Amniotic stem cell (primary cell): ENCODE measurements at regions not wholly inside any gene's neighbourhood (a gene's known extent, or its start where the extent isn't known, plus 50 kb on each side); places are given as distances from the start of the nearest gene placed in this dataset.
"Not testable (repeated sequence)": the region's sequence is repeated elsewhere in the genome, so short reads cannot be mapped to it uniquely, and the experiment has no call there.

Experiments
- DNase-seq: peaks from one replicate; lab custom pipeline; 2025; lab: John Stamatoyannopoulos, UW

DNA sequence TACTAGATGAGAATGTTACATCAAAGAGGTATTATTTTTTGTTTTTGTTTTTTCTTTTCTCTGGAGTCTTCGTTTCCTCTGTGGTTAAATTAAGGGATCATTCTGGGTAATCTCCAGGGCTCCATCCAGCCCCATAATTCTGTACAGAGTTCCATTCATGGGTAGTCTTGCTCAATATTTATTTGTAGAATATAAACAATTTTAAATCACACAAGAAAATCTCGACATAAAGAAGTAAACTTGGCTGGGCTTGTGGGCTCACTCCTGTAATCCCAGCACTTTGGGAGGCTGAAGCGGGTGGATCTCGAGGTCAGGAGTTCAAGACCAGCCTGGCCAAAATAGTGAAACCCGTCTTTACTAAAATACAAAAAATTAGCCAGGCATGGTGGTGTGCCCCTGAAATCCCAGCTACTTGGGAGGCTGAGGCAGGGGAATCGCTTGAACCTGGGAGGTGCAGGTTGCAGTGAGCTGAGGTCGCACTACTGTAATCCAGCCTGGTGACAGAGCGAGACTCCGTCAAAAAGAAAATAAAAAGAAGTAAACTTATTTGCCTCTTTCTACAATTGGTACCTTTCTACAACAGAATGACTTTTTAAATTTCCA lies 166.8 kb upstream of the TGFBR2 start:
- no peak for DNase-seq

DNA sequence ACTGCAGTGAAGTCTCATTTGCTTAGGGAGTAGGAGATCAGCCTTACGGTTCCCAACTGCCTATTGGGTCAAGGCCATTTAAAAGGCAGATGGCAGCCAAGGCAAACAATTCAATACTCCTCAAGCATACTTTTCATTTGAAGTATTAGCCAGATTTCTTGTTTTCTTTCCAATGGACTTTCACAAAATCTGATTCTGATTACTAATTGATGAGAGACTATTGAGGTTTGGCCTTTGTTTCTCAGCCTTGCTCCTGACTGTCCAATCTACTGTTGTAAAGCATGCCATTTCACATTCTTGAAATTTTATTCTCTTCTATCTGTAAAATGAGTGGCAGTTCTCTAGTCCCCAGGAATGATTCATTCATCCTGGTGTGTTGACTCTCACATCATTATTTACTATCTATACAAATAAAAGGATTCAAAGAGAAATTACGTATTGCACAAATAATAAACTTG lies 166.2 kb upstream of the TGFBR2 start:
- no peak for DNase-seq

DNA sequence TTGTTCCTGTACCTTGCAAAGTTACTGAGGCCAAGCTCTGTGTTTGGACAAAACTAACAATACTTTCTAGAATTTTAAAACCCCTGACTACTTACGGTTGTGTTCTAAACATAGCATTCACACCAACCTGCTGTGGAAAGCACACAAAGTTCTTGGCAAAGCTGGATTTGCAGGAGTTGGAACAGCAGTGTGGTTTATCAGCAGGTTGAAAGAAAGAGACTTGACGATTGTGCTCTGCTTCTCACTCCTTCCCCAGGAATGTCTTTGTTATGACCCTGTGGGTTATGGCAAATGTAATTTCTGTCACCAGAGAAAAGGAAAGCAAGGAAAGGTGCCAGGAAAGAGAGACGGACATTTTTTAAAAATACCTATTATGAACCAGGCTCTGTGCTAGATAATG lies 165.5 kb upstream of the TGFBR2 start:
- no peak for DNase-seq

DNA sequence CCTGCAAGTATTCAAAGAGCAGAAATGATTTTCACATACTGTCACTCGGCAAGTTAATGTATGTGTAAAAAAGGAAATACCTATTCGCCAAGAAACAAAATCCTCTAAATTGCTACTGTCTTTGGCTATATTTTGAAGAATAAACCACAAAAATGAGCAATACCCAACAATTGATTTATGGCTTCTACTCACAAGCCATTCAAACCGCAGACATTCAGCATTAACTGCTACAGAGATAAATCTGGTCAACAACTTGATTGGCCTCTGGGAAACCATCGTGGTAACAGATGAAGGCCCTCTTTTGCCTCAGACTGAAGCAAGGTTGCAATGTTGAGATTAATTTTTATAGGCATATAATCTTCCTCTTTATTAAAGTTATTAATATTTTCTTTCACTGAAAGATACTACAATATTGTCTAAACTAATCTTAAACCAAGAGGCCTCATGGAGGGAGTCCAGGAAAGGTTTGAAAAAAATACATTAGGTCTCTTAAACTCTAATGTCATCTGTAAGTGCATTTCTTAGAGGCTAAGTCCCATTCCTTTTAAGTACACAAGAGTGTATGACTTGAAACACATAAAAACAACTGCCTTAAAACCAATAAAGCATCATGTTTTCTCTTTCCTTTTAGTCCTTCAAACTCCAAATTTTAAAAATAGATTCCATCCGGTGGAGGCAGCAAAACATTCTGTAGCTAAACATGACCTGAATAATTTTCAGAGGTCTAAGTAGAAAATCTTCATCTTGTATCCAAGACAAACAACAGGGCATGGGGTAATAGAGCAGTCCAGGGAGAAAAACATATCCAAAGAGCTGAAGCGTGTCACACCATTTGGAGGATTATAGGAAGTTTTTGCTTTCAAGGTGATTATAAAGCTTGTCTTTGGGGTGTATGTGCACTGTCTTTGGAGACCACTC lies 162.4 kb upstream of the TGFBR2 start:
- DNase-seq, result no peak

DNA sequence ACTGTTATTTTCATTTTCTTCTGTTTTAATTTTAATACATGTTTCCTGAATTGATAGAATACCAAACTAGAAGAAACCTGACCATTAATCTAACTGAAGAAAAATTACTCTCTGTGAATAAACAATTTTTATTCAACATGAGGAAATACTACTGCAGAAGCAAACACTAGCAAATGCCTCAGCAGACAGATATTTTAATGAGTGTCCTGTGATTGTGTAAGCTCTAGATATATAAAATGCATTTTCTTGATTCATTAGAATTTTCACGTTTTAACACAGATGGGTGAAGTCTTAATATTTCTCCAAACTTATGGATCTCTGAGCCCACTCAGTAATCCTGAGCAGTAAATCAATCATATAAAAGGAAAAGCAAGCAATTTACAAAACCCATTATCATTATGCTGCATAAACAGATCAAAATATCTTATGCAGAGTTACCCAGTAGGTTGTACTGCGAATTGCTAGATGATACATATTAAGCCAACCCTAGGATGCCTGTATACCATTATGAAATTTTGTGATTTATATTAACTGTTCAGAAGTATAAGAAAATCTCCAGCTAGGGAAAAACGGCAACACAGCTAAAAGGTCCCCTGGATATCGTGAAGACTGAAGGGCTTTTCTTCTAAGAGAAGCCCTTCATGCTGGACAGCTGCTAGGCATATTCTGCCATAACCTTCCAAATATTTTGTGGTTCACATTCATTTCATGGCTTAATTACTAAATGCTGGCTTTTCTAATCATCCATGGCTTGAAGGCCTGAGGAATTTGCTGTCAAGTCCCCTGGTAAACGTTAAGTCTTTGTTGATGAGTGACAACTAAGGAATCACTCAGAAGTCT lies 157.7 kb upstream of the TGFBR2 start:
- no peak for DNase-seq

DNA sequence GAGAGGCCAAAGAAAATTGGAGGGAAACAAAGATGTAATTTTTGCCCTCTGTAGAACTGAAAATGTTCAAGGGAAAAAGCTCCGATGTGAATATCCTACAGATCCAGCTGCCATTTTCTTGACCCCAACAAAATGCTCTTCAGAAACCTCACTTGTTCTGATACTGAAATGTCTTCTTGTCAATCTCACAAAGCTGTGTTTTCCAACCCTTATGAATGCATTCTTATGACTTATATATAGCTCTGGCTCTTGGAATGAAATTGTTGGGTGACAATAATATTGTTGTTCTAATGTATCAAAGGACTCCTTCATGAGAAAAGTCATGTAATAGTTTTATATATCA lies 157.1 kb upstream of the TGFBR2 start:
- no peak for DNase-seq

DNA sequence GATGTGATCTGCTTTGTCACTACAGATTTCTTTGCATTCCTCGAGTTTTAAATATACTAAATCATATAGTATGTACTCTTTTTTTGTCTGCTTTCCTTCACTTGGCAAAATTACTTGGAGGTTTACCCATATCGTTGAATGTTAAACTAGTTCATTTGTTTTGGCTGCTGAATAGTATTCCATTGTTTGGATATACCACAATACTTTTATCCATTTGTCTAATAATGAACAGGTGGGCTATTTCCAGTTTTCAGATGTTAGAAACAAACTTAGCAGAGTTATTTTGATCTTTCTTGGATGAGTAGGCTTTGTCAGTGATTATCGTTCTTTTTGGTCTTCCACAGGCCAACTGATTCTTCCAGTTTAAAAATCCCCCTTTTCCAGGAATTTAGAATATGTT lies 154.0 kb upstream of the TGFBR2 start:
- no peak for DNase-seq

DNA sequence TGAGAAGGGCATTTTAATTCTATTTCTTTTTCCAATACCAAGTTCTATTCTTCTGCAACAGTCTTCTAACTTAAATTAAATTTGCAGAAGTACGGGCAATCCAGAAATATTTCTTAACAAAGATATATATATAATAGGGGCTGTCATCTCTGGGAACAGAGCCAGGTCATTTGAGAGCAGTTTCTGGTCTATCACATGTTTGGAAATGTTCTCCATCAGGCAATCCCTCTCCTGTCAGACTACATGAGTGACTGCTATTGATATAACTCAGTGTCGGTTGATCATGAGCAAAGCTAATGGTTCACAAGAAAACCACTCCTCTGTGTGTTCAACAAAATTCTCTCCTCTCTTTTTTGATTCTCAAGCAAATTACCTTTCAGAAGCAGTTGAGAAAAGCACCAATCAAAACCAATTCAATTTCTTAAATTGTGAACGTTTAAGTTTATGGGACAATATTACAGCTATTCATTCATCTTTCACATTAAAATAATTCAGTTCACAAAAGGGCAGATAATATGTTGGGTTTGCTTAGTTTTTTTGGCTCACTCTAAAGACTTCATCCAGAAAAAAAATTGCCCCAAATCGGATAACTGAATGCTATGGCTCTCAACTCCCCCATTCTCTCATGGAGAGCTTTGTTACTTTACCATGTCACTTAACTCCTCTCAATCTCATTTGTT lies 152.9 kb upstream of the TGFBR2 start:
- DNase-seq, result no peak

DNA sequence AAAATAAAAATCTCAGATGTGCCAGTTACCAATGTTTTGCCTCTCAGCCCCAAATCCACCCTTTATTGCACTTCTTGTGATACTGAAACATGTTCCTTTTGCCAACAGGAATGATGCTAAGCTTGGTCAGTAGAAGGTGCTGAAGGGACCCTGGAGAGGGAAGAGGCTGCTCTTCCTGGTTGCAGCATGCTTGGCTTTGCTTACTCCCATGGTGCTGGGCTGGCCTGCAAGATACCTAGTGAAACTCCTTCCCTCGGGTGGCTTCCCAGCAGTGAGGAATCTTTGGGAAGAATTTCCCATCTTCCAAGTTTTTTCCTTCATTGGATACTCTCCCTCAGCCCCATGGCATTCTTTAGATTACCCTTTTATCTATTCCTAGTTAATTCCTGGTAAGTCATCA lies 151.8 kb upstream of the TGFBR2 start:
- no peak for DNase-seq

DNA sequence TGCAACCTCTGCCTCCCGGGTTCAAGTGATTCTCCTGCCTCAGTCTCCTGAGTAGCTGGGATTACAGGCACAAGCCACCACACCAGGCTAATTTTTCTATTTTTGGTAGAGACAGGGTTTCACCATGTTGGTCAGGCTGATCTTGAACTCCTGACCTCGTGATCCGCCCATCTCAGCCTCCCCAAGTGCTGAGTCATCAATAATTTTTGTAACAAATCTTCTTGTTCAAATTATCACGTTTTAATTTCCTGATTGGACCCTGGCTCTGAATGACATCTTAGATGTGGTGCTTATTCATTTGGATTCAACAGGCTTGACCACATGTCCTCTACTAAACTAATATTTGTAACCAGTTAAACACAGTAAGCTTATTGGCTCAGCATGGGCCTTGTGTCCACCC lies 151.3 kb upstream of the TGFBR2 start:
- not testable (repeated sequence) for DNase-seq

DNA sequence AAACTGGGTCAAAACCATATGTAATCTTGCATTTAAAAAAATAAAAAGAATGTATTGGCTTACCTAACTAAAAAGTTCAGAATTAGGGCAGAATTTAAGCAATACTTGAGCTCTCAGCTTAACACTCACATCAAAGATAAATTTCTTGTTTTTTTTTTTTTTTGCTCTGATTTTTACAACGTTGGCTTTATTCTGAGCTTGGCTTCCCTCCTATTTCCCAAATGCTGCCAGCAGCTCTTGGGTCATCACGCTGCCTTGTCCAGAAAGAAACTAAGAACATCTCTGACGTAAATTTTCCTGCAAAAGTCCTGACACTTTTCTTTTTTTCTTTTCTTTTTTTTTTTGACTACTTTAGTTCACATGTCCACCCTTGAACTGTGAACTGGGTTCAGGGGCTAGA lies 150.6 kb upstream of the TGFBR2 start:
- DNase-seq, result no peak

DNA sequence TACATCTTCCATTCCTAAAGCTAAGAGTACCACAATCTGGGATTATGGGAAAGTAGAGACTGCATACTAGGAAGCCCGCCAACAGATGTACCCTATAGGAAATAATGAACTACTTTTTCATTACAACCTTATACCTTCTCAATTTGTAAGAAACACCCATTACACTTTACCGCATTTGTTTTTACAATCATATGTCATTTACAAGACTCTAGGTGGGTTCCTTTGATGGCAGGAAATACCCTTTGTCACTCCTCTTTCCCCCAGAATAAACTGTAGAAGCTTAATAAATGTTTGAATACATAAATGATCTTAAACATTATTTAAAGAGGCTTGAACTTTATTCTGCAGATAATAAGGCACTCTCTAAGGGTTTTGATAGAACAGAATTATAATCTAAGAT lies 150.1 kb upstream of the TGFBR2 start:
- DNase-seq, result no peak

DNA sequence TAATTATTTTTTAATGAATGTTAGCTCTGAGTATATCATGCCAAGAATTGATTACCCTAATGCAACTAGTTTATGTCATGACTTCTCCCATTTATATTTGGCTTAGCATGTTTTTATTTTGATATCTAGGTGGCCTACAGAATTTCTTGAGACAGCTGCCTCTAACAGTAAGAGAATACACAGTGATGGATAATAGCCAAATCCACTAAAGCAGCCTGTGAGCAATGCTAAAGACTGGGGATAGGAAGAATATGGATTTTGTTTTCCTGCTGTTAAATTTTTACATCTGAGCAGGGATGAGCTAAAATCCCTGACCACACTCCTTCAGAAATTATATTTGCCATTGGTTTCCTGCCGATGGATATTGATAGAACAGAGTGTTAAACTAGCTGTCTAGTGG lies 149.3 kb upstream of the TGFBR2 start:
- DNase-seq, result no peak

DNA sequence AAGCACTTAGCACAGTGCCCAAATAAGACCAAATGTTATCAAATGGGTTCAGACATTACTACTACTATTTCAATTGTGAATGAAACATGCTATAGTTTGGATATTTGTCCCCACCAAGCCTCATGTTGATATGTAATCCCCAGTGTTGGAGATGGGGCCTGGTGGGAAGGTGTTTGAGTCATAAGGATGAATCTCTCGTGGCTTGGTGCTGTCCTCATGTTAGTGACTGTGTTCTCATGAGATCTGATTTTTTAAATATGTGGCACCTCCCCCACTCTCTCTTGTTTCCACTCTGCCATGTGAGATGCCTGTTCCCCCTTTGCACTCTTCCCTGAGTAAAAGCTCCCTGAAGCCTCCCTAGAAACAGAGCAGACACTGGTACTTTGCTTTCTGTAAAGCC lies 148.7 kb upstream of the TGFBR2 start:
- DNase-seq, result no peak

DNA sequence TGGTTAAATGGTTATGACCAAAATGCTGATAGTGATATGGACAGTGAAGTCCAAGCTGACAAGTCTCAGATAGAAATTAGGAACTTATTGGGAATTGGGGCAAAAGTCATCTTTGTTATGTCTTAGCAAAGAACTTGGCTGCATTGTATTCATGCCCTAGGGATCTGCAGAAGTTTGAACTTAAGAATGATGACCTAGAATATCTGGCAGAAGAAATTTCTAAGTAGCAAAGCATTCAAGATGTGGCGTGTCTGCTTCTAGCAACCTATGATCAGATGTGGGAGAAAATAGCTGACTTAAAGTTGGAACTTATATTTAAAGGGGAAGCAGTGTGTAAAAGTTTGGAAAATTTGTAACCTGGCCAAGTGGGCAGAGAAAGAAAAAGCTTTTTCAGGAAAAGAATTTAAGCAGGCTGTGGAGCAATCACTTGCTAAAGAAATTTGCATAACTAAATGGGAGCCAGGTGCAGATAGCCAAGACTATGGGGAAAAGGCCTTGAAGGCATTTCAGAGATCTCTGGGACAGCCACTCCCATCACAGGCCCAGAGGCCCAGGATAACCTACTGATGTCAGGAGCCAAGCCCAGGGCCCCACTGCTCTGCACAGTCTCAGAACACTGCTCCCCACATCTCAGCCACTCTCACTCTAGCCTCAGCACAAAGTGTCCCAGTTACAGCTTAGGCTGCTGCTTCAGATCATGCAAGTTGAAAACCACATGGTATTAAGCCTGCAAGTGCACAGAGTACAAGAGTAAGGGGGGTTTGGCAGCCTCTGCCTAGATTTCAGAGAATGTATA lies 147.8 kb upstream of the TGFBR2 start:
- DNase-seq, result no peak

DNA sequence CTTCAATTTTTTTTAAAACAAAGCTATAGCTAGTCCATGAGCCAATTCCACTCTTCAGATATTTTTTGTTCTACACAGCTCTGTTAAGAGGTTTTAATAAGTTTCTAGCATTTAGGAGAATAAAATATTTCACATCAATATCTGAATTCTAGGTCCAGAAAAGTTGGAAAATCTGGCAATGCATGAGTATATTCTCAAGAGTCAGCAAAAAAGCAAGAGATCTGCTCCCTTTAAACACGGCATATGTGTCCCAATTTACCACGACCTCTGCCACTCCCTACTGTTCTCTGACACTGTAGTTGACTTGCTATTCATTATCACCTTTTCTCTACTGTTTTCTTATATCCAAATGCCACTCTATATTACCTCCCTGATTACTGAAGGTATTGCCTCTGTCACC lies 145.1 kb upstream of the TGFBR2 start:
- DNase-seq, result no peak

DNA sequence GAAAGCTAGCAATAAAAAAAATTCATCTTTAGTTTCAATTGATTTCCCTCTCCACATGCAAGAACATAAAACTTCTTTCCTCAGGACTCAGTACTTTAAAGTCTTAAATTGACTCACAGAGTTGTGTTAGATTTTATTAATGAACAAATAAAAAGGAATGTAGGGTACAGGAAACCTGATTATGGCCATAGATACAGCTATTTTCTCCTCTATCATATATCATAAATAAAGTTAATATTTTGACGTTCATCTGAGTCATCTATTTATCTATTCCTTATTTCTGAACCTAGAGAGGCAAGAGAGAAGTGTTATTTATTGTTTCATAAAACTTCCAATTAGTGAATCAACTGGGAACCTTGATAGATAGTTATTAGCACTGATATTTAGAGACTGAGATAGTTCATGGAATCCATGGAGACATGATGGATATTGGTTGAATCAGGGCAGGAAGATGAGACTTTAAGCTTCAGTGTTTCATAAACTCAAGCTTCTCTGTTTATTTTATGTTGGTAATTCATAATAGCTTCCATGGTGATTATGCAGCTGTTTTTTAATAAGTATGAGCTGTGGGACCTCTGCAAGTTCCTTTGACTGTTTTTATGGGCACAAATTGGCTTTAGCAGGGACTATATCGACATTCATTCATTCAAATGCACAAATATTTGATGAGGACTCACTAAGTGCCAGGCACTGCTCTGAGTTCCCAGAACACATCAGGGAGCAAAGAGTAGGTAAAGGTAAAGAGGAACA lies 143.5 kb upstream of the TGFBR2 start:
- DNase-seq, result no peak

DNA sequence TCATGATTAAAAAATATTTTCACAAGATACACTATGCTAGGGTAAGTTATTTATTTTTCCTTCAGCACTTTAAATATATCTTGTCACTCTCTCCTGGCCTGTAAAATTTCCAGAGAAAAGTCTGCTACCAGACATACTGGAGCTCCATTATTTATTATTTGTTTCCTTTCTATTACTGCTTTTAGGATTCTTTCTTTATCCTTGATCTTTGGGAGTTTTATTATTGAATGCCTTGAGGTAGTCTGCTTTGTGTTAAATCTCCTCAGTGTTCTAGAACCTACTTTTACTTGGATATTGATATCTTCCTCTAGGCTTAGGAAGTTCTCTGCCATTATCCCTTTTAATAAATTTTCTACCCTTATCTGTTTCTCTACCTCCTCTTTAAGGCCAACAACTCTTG lies 142.0 kb upstream of the TGFBR2 start:
- DNase-seq, result no peak

DNA sequence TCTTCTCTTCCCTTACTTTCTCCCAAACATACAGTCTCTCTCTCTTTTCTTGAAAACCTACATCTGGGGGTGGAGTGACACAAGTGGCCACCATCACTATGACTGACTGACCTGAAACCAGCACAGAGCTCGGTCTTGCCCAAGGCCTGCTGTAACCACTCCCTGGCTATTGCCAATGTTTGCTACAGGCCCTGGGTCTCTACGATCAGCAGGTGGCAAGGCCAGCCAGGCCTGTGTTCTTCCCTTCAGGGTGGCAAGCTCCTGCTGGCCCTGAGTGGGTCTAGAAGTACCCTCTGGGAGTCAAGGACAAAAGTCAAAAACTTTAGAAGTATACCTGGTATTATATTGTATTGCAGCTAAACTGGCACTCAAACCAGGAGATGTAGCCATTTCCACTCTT lies 140.9 kb upstream of the TGFBR2 start:
- no peak for DNase-seq

DNA sequence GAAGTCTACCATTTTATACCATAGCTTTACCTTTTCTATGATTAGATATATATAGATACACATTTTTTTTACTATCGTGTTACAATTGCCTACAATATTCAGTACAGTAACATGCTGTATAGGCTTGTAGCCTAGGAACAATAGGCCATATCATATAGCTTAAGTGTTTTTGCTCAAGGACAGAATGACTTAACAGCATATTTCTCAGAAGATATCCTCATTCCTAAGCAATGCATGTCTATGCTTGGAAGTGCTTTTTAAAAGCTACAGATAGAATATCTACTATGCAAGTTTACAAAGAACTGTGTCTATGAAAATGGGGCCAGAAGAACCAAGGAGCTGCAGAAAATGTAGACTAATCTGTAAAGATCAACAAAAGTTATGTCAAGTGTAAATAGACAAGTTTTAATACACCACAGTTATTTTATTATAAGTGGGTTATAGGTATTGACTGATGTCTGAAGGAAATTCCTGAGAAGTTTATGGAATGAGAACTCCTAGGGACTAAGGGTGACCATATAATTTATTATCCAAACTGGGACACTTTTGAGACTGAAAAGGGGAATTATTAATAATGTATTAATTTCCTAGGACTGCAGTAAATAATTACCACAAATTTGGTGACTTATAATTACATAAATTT lies 138.7 kb upstream of the TGFBR2 start:
- no peak for DNase-seq
